NCI-H748 (cell line): ENCODE measurements at regions not wholly inside any gene's neighbourhood (a gene's known extent, or its start where the extent isn't known, plus 50 kb on each side); places are given as distances from the start of the nearest gene placed in this dataset.
"Not testable (repeated sequence)": the region's sequence is repeated elsewhere in the genome, so short reads cannot be mapped to it uniquely, and the experiment has no call there.

Experiments
- DNase-seq: peaks from one replicate; lab custom pipeline; 2025; ENCODE audit not compliant: unreplicated experiment; lab: John Stamatoyannopoulos, UW

GRCh38 chr5:2841208-2841607, 89.7 kb upstream of the IRX2 start:
- no peak for DNase-seq

- DNase-seq = no peak
These were observed 89.0 kb upstream of the IRX2 start for GRCh38 chr5:2840372-2840915.

- no peak for DNase-seq
These were observed 84.7 kb upstream of the IRX2 start for GRCh38 chr5:2836133-2836532.

- no peak for DNase-seq
These were observed 82.1 kb upstream of the IRX2 start for GRCh38 chr5:2833556-2833955.

GRCh38 chr5:2832394-2832793, 80.9 kb upstream of the IRX2 start:
- DNase-seq = no peak

- no peak for DNase-seq
These were observed 77.8 kb upstream of the IRX2 start for GRCh38 chr5:2829239-2829638.

GRCh38 chr5:2818936-2819335, 67.5 kb upstream of the IRX2 start:
- DNase-seq = no peak

GRCh38 chr5:2817031-2817603, 65.6 kb upstream of the IRX2 start:
- peak; percentile 96 for DNase-seq

- DNase-seq = no peak
These were observed 62.2 kb upstream of the IRX2 start for GRCh38 chr5:2813678-2814077.

GRCh38 chr5:2810644-2811043, 59.2 kb upstream of the IRX2 start:
- peak; percentile 62 for DNase-seq

- not testable (repeated sequence) for DNase-seq
These were observed 55.8 kb upstream of the IRX2 start for GRCh38 chr5:2807244-2807643.

- DNase-seq = no peak
These were observed 54.7 kb upstream of the IRX2 start for GRCh38 chr5:2806176-2806575.

- DNase-seq = peak; percentile 44
These were observed 53.6 kb upstream of the IRX2 start for GRCh38 chr5:2805080-2805479.

GRCh38 chr5:2803751-2804150, 52.3 kb upstream of the IRX2 start:
- DNase-seq = no peak

GRCh38 chr5:2802693-2803365, 51.4 kb upstream of the IRX2 start:
- DNase-seq = peak; percentile 92

GRCh38 chr5:2801577-2802525, 50.4 kb upstream of the IRX2 start:
- peak; percentile 93 for DNase-seq
